GM11168 (cell line): ENCODE measurements at regions not wholly inside any gene's neighbourhood (a gene's known extent, or its start where the extent isn't known, plus 50 kb on each side); places are given as distances from the start of the nearest gene placed in this dataset.
"Not testable (repeated sequence)": the region's sequence is repeated elsewhere in the genome, so short reads cannot be mapped to it uniquely, and the experiment has no call there.

Source experiments
- in situ Hi-C: fragments of 300-500 bp; cut with MboI; formaldehyde crosslinking; loops from one replicate; pipeline ENCODE4 v1.12.0; 2022; ENCODE audit warnings: low sequenced_read_pairs; ENCODE audit not compliant: unreplicated experiment

DNA sequence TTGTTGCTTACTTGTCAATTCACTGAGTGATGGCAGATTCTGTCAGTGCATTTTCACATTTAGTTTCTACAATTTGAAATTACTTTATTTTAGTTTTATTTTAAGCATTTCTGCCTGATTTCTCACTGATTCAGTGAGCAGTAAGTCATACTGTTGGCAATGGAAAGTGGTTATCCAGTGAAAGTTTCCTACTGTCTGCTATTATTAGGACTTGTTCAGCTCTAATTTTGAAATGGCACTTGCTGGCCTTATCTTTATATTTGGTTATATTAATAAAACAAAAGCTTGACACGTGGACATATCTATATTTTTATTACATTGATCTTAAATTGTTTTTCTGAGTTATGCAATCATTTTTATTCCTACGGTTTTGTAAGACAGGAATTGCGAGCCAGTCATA, 871.8 kb upstream of the SLC35B3 start:
- in situ Hi-C loops: no loop called here

- in situ Hi-C loops: no loop called here
Observed at GRCh38 chr6:9295644-9296043, 860.3 kb upstream of the SLC35B3 start.

GRCh38 chr6:9292975-9293374, 857.6 kb upstream of the SLC35B3 start:
- in situ Hi-C loops: no loop called here

DNA sequence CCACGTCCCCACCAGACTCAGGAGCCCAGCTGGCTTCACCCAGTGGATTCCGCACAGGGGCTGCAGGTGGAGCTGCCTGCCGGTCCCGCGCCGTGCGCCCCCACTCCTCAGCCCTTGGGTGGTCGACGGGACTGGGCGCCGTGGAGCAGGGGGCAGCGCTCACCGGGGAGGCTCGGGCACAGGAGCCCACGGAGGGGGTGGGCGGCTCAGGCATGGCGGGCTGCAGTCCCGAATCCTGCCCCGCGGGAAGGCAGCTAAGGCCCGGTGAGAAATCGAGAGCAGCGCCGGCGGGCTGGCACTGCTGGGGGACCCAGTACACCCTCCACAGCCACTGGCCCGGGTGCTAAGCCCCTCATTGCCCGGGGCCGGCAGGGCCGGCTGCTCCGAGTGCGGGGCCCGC, 855.0 kb upstream of the SLC35B3 start:
- in situ Hi-C loops: not testable (repeated sequence)

DNA sequence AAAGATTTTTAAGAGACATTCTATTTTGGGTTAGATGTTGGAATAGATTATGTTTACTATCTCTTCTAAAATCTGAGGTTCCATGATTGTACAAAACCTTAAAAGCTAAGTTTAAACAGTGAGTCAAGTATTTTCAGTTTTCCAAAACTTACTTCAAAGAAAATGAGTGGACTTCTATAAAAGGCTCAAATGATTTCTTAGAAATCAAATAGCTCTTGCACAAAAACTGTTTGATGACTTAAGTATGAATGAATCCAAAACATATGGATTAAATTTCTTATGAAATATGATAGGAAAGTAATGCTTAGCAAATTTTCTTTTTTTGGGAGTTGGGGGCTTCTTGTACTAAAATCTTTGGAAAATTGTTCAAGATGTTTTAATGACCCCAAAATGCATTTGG, 837.3 kb upstream of the SLC35B3 start:
- in situ Hi-C loops: no loop called here

- in situ Hi-C loops: no loop called here
Observed at GRCh38 chr6:9266741-9267140, 831.4 kb upstream of the SLC35B3 start.

DNA sequence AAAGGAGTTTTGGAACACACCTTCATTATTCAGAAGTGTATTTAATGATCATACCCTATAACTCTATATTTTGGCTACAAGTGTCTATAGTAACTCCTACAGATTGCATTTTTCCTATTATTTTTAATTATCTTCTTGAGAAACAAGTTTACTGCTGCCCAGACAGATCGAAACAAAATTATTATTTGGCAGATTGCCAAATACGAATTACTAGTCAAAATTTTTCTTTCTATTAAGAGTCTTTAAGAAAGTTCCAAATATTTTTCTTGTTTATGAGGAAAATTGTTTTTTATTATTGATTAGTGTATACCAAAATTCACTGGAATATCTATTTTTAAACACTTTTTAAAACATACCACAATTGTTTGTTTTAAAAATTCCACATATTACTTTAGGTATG, 821.9 kb upstream of the SLC35B3 start:
- in situ Hi-C loops: no loop called here

- in situ Hi-C loops: no loop called here
Observed at GRCh38 chr6:9254251-9254650, 818.9 kb upstream of the SLC35B3 start.

DNA sequence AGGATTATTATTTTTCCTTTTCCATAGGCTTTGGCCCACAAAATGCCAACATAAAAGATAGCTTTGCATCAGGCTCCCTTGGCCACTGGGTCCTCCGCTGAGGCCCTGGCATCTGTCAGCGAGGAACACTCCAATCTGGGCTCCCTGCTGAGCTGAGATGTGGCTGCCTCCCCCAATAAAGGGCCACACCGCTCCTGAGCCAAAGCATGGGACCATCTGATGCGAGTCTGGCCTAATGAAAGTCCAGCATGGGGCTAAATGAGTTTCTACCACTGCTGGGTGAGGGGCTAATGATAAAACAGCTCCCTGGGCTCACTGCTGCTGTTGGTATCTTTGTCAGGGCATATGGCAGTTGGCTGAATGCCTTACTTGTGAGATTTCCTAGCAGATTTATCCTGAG, 817.5 kb upstream of the SLC35B3 start:
- in situ Hi-C loops: no loop called here

DNA sequence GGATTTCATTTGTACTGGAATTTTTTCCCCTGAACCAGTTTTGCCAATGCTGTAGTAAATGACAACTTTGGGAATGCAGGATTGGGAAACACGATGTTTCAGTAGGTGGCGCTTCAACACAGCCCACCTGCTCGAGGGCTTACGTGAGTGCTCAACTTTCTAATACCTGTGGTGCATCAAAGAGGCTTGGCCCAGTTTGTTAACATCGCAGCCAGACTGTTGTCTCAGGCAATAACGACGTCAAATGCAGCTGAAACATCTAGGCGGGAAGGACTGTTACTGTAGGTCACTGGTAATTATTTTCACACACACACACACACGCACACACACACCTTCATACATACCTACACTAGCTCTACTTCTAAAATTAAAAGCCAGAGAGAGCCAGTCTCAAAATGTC, 815.5 kb upstream of the SLC35B3 start:
- in situ Hi-C loops: no loop called here

GRCh38 chr6:9248133-9248532, 812.8 kb upstream of the SLC35B3 start:
- in situ Hi-C loops: no loop called here

GRCh38 chr6:9240861-9241260, 805.5 kb upstream of the SLC35B3 start:
- in situ Hi-C loops: no loop called here

- in situ Hi-C loops: no loop called here
Observed at GRCh38 chr6:9236443-9236842, 801.1 kb upstream of the SLC35B3 start.

DNA sequence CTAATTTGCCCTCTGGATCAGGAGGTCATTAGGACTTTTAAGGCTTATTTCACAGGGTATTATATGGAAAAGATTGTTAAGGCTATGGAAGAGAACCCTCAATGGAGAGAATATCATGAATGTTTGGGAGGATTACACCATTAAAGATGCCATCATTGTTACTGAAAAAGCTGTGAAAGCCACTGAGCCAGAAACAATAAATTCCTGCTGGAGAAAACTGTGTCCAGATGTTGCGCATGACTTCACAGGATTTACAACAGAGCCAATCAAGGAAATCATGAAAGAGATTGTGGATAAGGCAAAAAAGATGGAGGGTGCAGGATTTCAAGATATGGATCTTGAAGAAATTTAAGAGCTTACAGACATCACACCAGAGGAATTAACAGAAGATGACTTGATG, 798.3 kb upstream of the SLC35B3 start:
- in situ Hi-C loops: no loop called here

- in situ Hi-C loops: no loop called here
Observed at GRCh38 chr6:9233226-9233625, 797.9 kb upstream of the SLC35B3 start.

- in situ Hi-C loops: no loop called here
Observed at GRCh38 chr6:9225441-9225871, 790.1 kb upstream of the SLC35B3 start.

- in situ Hi-C loops: no loop called here
Observed at GRCh38 chr6:9224539-9224938, 789.2 kb upstream of the SLC35B3 start.

DNA sequence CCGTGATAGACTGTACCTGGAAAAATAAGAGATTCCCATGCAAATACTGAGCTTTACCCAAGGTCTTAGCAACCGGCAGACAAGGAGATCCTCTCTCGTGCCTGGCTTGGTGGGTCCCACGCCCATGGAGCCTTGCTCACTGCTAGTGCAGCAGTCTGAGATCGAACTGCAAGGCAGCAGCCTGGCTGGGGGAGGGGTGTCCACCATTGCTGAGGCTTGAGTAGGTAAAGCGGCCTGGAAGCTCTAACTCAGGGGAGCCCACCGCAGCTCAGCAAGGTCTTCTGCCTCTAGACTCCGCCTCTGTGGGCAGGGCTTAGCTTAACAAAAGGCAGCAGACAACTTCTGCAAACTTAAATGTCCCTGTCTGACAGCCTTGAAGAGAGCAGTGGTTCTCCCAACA, 778.4 kb upstream of the SLC35B3 start:
- in situ Hi-C loops: not testable (repeated sequence)

- in situ Hi-C loops: no loop called here
Observed at GRCh38 chr6:9208966-9209365, 773.6 kb upstream of the SLC35B3 start.

GRCh38 chr6:9205645-9206044, 770.3 kb upstream of the SLC35B3 start:
- in situ Hi-C loops: no loop called here

- in situ Hi-C loops: no loop called here
Observed at GRCh38 chr6:9204171-9204570, 768.8 kb upstream of the SLC35B3 start.

- in situ Hi-C loops: no loop called here
Observed at GRCh38 chr6:9200712-9201111, 765.4 kb upstream of the SLC35B3 start.

DNA sequence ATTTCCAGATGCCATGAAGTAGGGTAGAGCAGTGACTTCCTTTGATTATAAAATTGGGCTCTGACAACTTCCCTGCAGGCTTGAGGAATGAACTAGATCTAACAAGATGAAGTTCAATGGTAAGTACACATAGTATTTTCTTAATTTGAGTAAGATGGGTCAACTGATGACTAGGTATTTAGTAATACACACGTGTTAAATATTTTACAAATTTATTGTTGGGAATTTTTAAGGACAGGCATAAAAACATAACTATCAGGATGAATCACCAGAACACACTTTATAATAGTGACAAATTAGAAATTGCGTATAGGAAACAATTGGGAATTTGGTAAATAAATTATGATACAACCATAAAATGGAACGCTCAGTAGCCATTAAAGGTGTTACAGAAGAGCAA, 762.4 kb upstream of the SLC35B3 start:
- in situ Hi-C loops: no loop called here
